Neural cell (in vitro differentiated cells): ENCODE measurements at regions not wholly inside any gene's neighbourhood (a gene's known extent, or its start where the extent isn't known, plus 50 kb on each side); places are given as distances from the start of the nearest gene placed in this dataset.

Experiments used
- EP300 ChIP-seq: fragments of 450-650 bp; conservative IDR thresholded peaks from 2 replicates; pipeline ENCODE4 v1.6.1; 2014; ENCODE audit warnings: antibody characterized with exemption, mild to moderate bottlenecking, moderate library complexity; ENCODE audit not compliant: poor library complexity, severe bottlenecking
- EZH2 ChIP-seq: fragments of 200-600, 300-800 bp; shearing (Covaris generic), sonication (generic); IDR thresholded peaks from 2 replicates; pipeline ENCODE4 v1.6.1; 2014; ENCODE audit warnings: antibody characterized with exemption, low read length, borderline replicate concordance, mild to moderate bottlenecking; ENCODE audit not compliant: insufficient read depth, poor library complexity, severe bottlenecking
- MXI1 ChIP-seq: fragments of 450-650 bp; conservative IDR thresholded peaks from 2 replicates; pipeline ENCODE4 v1.6.1; 2014; ENCODE audit warnings: antibody characterized with exemption, mild to moderate bottlenecking; ENCODE audit not compliant: poor library complexity, severe bottlenecking
- POLR2AphosphoS5 ChIP-seq: IDR thresholded peaks from 2 replicates; pipeline ENCODE4 v1.6.1; 2012
- RAD21 ChIP-seq: fragments of 450-650 bp; conservative IDR thresholded peaks from 2 replicates; pipeline ENCODE4 v1.6.1; 2014; ENCODE audit warnings: antibody characterized with exemption, mild to moderate bottlenecking, moderate library complexity
- SMC3 ChIP-seq: fragments of 450-650 bp; conservative IDR thresholded peaks from 2 replicates; pipeline ENCODE4 v1.6.1; 2014; ENCODE audit warnings: antibody characterized with exemption, mild to moderate bottlenecking, moderate library complexity; ENCODE audit not compliant: poor library complexity
- TF ChIP-seq, protein P1 (sequence below): IDR thresholded peaks from 2 replicates; pipeline ENCODE4 v1.6.1; 2012; ENCODE audit warnings: borderline replicate concordance
- TF ChIP-seq, protein P2 (sequence below): fragments of 450-650 bp; IDR thresholded peaks from 2 replicates; pipeline ENCODE4 v1.5.1; 2014; ENCODE audit warnings: antibody characterized with exemption, mild to moderate bottlenecking, moderate library complexity; ENCODE audit not compliant: poor library complexity, severe bottlenecking

DNA sequence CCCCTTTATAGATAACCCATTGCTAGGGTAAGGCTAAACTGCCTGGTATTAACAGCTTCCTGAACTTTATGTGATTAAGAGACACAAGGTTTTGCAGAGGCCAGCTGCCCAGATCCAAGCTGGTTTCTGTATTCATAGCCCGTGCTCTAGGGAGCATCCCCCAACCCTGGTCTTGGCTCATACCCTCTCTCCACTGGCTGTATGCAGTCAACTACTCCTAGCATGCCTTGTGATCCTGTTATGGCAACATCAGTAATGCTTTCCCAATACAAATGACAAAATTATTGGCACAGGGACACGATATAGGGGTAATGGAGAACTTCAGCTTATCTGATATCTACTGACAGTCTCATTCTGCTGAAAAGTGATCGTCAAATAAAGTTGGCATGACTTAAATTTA, 202.8 kb upstream of the MKLN1 start:
- TF ChIP-seq EP300 (no peak), SMC3 (no peak), RAD21 (no peak), EZH2 (no peak), POLR2AphosphoS5 (no peak), MXI1 (no peak)
- TF ChIP-seq, protein P1, sequence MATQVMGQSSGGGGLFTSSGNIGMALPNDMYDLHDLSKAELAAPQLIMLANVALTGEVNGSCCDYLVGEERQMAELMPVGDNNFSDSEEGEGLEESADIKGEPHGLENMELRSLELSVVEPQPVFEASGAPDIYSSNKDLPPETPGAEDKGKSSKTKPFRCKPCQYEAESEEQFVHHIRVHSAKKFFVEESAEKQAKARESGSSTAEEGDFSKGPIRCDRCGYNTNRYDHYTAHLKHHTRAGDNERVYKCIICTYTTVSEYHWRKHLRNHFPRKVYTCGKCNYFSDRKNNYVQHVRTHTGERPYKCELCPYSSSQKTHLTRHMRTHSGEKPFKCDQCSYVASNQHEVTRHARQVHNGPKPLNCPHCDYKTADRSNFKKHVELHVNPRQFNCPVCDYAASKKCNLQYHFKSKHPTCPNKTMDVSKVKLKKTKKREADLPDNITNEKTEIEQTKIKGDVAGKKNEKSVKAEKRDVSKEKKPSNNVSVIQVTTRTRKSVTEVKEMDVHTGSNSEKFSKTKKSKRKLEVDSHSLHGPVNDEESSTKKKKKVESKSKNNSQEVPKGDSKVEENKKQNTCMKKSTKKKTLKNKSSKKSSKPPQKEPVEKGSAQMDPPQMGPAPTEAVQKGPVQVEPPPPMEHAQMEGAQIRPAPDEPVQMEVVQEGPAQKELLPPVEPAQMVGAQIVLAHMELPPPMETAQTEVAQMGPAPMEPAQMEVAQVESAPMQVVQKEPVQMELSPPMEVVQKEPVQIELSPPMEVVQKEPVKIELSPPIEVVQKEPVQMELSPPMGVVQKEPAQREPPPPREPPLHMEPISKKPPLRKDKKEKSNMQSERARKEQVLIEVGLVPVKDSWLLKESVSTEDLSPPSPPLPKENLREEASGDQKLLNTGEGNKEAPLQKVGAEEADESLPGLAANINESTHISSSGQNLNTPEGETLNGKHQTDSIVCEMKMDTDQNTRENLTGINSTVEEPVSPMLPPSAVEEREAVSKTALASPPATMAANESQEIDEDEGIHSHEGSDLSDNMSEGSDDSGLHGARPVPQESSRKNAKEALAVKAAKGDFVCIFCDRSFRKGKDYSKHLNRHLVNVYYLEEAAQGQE: no peak
- TF ChIP-seq, protein P2, sequence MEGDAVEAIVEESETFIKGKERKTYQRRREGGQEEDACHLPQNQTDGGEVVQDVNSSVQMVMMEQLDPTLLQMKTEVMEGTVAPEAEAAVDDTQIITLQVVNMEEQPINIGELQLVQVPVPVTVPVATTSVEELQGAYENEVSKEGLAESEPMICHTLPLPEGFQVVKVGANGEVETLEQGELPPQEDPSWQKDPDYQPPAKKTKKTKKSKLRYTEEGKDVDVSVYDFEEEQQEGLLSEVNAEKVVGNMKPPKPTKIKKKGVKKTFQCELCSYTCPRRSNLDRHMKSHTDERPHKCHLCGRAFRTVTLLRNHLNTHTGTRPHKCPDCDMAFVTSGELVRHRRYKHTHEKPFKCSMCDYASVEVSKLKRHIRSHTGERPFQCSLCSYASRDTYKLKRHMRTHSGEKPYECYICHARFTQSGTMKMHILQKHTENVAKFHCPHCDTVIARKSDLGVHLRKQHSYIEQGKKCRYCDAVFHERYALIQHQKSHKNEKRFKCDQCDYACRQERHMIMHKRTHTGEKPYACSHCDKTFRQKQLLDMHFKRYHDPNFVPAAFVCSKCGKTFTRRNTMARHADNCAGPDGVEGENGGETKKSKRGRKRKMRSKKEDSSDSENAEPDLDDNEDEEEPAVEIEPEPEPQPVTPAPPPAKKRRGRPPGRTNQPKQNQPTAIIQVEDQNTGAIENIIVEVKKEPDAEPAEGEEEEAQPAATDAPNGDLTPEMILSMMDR: no peak
